ACHN (cell line): ENCODE measurements at regions not wholly inside any gene's neighbourhood (a gene's known extent, or its start where the extent isn't known, plus 50 kb on each side); places are given as distances from the start of the nearest gene placed in this dataset.

Experiments used
- DNase-seq: peaks from one replicate; pipeline ENCODE4 v3.0.0-alpha.2; 2015
- in situ Hi-C: cut with HindIII; loops from 2 replicates; pipeline ENCODE4 v1.10.0; 2017; ENCODE audit warnings: low sequenced_read_pairs, low pct_ligation_motif_present, low pct_unique_long_range_greater_than_20kb

DNA sequence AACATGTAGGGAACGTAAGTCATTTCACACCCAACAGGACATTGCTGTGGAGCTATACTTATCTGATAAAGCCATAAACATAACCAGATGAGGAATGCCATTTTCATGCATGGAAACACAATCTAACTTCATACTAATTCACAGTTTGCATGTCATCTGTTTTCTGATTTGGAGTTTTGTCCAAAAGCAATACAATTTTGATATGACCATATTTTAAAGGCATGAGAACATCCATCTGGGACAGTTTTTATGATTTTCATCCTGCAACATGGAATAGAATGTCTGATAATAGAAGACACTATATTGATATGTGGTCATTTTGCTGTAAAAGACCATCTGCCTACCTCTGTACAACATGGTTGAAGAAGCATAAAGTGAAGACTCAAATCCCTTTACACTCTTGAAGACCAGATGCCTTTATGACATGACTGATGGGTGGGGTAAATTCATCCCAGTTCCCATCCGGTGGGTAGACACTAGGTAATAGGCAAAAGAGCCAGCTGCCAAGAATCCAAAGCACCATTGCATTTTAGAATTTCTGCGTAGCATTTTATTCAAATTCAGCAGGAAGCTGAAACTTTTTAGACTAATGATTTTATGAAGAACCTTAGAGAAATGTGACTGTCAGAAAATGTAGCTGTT, 309.8 kb downstream of the LMO7 start:
- DNase-seq = no peak
- in situ Hi-C loops = no loop called here

DNA sequence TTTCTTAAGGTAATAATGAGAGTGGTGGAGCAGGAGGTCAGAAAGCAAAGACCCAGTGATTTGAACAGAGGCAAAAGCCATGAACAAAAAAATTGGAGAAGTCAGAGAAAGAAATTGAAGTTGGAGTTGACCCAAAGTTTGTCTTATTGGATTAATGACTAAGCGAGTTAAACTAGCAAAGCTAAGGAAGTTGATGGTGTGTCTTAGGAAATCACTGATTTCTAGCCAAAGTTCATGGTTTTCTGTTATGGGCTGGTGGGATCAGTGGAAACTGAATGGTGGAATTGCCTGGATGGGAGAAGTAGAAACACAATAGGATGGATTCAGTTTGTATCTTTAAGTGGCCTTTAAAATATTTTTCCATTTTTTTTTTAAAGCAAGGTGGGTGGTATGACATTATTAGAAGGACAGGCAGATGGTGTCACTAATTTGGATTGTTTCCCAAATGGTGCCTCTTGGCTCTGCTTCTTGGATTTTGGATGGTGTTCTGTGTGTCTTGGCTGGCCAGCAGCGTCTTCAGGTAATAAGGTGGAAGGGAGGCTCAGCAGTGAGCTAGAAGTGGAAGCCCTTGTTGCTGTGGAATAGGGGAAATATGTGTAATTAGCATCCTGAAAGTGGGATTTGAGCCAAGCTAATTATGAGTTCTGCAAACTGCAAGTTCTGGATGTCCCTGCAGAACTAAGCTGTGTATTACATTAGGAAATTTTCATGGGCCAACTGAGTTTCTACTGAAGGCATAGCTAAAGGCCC, 302.9 kb downstream of the LMO7 start:
- in situ Hi-C loops = no loop called here
- no peak for DNase-seq

DNA sequence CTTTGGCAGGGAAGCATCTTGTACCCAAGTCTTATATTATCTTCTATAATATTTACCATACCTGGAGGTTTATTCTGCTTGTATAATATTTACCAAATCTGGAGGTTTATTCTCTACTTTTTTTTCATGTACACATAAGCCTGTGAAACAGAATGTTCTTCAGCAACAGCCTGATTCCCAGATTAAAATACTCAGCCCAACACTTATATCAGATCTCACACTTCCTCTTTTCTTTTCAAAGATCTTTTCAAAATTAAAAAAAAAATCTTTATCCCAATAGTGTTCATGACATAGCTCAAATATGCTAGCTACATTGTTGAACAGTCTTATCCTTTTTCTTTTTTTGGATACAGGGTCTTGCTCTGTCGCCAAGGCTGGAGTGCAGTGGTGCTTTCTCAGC, 300.7 kb downstream of the LMO7 start:
- in situ Hi-C loops = no loop called here

DNA sequence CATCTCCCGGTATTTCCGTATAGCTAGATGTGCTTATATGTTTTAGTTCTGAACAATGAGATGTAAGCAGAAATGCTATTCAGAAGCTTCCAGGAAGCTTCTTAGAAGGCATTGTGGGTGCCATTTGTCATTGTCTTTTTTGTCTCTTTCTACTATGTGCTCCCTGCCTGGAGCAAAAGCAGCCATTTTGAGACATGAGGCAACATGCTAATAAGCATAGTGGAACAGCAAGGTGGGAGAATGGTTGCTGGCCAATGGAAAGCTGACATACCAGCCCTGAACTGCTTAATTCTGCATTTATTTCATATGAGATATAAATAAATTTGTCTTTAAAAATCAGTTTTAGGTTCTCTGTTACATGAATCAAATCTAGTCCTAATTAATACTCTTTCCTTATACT, 299.7 kb downstream of the LMO7 start:
- in situ Hi-C loops = no loop called here

More for the DNA sequence above, 300.7 kb downstream of the LMO7 start:
- no peak for DNase-seq

DNA sequence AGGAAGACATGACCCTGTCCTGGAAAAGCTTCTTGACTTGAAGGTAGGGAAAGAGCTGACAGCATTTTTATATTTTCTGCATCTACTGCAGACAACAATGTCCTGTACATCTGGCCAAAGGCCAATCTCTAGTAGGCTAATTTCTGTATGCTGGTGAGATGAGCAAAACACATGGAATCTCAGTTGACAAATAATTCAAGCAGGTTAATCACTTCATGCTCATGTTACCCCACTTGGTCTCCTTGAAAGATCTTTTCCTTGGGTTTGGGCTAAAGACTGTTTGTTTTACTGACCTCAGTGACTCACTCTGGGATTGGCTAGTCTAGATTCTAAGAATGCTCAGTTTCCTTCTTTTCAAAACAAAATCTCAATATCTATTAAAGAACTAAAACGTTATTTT, 298.8 kb downstream of the LMO7 start:
- DNase-seq = no peak
- in situ Hi-C loops = no loop called here

More for the DNA sequence above, 299.7 kb downstream of the LMO7 start:
- no peak for DNase-seq

DNA sequence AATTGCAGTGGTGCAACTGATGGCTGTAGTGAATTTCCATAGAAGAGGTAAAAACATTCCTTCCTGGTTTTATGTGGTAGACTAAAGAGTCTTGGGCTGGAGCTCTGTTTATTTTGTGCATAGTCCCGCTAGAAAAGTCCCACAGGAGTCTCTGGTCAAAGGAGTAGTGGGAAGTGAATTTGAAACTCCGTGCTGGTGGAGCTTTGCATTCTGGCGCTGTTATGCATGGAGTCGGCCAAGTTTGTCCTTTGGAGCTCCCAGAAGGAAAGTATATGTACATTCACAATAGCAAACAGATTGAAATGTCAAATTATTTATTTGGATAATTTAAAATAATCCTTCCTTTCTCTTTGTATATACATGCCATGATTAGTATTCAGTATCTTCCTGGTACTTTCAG, 296.5 kb downstream of the LMO7 start:
- DNase-seq = no peak
- in situ Hi-C loops = no loop called here

DNA sequence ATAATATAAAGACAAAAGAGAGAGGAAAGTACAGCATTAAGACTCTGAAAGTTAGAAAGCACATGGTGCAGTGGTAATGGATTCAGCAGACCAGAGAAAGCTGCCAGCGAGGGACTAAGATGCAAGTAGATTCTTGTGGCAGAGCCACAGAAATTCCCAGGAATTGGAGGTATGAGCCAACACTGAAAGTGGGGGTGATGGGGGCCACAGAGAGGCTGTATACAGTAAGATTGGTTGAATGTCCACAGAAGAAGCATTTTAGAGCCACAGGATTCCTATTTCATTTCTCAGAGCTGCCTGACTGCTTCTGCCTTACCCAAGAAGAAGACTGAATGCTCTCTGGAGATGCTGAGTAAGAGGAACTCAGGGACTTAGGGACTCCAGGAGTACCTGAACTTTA, 295.0 kb downstream of the LMO7 start:
- DNase-seq = no peak
- in situ Hi-C loops = no loop called here

DNA sequence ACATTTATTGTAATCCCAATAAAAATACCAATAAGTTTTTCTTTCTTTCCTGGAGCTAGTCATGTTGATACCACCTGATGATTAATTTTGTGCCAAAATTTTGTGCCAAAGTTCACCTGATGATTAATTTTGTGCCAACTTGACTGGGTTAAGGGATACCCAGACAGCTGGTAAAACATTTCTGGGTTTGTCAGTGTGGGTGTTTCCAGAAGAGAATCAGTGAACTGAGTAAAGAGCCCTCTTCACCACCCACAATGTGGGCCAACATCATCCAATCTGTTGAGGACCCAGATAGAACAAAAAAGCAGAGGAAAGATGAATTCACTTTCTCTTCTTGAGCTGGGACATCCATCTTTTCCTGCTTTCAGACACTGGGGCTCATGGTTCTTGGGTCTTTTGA, 292.9 kb downstream of the LMO7 start:
- in situ Hi-C loops = no loop called here

DNA sequence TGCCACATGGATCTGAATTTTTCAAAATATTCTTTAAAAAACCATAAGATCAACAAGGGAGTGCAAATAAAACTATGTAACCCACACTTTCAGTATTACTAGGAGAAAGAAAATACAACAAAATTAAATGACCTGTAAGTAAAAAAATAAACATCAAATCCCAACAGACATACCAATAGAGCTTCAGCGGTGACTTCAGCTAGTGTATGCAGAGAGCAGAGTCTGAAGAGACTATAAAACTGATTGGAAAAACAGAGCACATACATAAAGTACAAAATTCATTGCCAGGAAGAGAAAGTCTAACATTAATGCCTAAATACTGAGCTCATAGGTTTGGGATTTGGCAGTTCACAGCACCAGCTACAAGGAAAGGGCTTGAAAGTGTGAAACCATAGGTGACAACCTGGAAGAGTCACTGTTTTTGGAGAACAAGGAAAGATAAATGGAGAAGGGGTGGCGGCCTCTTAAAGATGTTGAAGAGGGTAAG, 291.1 kb downstream of the LMO7 start:
- DNase-seq = no peak
- in situ Hi-C loops = no loop called here

More for the DNA sequence above, 292.9 kb downstream of the LMO7 start:
- DNase-seq = no peak

DNA sequence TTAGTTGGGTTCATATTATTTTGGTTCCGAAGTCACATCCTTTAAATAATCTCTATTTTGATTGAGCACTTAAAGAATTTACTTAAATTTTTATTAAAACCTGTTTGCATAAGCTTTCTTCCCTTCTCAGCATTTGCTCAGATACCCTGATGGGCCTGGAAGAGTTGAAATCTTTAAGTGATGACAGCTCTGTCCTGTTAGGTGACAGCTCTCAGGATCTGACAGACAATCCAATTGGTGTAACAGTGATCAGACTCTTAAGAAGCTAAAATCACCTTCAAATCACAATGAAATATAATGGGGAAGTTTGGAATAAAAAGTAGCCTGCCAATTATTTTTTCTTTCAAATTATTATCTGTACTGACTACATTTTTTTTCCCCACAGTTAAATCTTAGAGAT, 284.4 kb downstream of the LMO7 start:
- DNase-seq = no peak
- in situ Hi-C loops = no loop called here

DNA sequence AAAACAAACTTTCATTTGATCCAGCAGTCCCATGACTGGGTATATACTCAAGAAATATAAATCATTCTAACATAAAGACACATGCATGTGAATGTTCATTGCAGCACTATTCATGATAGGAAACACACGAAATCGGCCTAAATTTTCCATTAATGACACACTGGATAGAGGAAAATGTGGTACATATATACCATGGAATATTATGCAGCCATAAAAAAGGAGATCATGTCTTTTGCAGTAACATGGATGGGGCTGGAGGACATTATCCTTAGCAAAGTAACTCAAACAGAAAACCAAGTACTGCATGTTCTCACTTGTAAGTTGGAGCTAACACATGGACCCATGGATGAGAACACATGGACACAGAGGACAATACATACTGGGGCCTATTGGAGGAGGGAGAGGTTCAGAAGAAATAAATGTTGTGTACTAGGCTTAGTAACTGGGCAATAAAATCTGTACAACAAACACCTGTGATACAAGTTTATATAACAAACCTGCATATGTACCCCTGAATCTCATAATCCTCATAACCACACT, 283.6 kb downstream of the LMO7 start:
- no peak for DNase-seq
- in situ Hi-C loops = no loop called here

DNA sequence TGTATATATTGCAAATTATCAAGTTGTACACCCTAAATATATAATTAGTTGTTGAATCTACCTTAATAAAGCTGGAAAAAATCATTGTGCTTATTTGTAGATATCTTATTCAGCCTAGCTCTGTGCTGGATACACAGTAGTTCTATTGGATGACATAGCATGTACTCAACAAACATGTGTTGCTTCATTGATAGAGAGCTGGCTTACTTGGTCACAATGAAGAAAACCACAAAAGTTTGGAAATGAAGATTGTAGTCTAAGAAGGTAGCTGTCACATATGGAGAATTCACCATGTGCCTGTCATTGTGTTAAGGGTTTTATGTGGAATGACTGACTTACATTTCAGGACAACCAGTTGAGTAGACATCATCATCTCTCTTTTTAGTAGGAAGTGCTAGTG, 278.9 kb downstream of the LMO7 start:
- no peak for DNase-seq
- in situ Hi-C loops = no loop called here

DNA sequence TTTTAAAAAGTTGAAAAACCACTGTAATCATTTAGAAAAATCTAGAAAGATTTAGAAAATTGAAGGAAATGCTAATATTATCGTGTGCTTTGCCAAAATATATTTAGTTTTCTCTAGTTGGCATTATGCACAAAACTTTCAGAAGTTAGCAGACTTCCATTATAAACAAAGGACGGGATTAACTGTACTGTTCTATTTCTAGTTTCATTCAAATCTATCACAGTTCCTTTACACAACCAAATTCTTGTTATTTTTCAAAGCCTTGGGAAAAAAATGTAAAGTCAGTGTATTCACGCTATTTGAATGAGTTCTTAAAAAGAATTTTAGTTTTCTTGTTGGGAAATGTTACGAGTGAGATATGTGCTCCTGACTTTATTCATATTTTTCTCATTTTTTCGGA, 277.8 kb downstream of the LMO7 start:
- in situ Hi-C loops = no loop called here
- DNase-seq = no peak

DNA sequence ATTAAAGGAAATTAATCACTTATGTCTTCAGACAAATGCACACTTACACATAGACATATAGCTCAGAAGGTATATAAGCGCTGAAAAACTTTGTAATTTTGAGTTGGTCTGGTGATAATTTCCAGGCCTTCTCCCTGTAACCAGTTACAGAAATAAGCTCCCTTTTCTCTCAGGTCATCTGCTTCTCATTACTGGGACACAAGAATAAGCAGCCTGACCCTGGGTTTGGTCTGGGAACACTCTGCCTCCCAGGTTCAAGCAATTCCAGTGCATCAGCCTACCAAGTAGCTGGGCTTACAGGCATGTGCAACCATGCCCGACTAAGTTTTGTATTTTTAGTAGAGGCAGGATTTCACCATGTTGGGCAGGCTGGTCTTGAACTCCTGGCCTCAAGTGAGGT, 274.5 kb downstream of the LMO7 start:
- in situ Hi-C loops = no loop called here
- DNase-seq = no peak
